ENCODE measurements at regions not wholly inside any gene's neighbourhood (a gene's known extent, or its start where the extent isn't known, plus 50 kb on each side); places are given as distances from the start of the nearest gene placed in this dataset.
"Not testable (repeated sequence)": the region's sequence is repeated elsewhere in the genome, so short reads cannot be mapped to it uniquely, and the experiment has no call there.

DNA sequence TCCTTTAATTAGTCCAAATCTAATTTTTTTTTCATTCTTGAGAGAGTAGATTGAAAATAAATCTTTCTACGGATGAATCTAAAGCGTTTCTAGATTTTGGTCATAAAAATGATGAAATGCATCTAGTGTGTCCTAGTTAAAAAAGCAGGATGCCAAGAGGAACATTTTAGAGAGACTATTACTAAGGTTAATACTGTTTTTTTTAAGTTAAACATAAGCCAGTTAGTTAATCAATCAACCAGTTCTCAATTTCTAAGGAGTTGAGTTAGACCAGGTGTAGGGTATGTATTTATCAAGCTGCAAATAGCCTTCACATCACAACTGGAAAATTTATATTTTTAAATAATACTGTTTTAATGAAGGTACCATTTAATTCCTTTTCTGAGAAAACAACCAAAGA, 679.5 kb upstream of the IGFBP7 start:
- no peak for DNase-seq

DNA sequence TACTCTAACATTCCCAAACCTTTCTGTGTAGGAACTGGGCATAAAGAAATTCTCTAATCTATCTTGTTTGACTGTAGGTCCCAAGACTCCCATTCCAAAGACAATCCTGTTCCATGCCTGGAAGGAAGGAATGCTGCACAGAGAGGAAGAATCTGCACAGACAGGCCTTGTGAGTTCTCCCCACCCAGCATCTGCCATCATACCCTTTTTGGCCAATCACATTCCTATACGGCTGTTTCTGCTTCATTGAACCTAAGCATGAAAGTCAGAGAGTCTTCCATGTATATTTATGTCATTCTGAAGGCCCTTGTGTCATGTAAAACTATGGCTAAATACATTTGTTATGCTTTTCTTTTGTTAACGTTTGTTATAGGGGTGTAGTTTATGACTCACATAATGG, 667.7 kb upstream of the IGFBP7 start:
- DNase-seq = no peak

DNA sequence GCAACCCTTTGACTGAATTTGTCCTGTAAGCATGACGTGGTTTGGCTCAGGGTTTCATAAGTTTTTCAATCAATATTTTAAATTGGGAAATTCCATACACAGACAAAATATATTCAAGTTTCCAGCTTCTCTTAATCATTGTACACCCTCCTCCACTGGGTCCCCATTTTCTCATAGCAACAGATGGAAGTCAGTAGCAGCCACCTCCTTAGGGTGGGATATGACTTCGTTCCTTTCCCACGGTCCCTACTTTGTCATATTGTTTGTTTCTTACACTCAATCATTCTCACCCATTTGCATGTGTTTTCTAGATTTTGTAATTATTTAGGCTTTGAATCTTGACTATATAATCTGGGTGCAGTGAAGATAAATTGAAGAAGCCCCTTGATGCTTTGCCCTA, 664.5 kb upstream of the IGFBP7 start:
- no peak for DNase-seq

DNA sequence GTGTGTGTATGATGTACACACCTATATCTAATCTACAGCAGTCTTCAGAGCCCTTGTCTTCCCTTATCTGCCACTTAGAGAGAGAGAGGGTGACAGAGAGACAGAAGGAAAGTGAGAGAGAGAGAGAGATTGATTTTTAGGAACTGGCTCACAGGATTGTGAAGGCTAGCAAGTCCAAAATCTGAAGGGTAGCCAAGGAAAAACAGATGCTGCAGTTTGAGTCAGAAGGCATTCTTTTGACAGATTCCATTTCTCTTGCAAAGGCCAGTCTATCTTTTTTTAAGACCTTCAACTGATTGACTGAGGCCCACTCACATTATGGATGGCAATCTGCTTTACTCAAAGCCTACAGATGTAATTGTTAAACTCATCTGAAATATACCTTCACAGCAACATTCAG, 664.0 kb upstream of the IGFBP7 start:
- no peak for DNase-seq

DNA sequence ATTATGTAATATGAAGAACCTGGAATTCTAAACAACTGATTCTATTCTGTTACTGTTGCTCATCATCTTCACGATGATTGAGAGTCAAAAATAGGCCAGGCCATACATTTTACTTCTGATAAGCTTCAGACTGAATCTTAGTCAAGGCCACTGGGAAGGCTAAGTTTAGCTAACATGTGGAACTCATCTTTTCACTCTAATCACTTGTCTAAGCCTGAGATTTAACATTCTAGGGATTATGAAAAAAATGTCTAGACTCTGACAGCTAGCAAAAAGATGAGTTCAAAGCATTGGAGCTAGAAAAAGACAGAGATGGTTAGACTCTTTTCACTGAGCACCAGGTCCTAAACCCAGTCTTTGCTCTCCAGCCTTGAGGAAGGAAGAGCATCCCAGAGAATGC, 656.2 kb upstream of the IGFBP7 start:
- DNase-seq = no peak

DNA sequence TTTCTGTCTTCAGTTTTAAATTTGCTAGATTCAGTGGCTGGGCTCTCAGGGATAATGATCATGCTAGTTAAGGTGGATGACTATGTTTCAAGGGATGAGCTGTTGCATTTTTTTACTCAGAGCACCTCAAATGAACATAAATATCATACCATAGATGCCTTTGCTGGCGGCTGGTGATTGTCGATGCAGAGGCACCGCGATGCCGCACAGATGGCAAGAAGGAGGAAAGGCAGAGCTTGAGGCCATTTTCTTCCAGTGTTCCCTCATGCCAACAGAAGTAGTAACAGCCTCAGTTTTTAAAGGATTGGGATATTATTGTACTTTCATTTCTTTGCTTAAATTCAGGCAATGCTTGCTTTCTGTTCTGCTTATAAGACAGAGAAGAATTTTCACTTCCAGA, 654.7 kb upstream of the IGFBP7 start:
- DNase-seq = no peak

DNA sequence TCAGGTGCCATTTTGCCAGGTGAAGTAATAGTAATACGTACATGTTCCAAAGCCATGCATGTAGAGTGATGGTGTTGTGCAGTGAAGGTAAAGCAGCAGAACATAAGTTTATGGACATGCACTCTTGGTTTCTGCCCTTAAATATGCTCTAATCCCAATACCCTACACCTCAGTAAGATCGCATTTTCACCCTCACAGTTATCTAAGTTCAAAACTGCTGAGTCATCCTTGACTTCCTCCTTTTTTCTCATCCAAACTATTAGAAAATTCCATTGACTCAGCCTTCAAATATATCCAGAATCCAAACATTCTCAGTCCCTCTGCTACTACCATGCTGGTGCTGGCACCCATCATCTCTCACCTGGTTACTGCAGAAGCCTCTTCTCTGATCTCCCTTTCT, 652.9 kb upstream of the IGFBP7 start:
- no peak for DNase-seq

DNA sequence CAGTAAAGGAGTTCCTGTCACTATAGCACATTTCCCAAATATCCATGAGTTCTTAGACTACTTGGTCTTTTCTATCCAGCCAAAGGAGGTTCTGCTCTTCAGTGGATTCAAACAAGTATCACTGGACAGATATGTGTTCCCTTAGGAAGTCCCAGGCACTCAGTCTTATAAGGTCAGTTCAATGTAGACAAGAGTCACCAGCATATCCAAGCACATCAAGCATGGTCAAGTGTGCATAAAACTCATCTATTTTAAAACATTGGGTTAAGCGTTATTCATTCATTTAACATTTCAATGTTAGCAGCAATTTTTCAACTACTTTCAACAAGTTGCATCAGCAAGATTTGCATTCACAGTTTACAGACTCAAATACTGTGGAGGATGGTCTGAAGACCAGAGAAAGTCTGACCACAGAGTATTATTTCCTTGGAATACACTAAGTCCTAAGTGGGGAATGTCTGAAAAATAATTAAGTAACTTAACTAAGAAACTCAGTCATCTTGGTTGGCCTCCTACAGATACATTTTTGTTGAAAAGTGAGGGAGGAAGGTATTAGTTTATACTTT, 630.5 kb upstream of the IGFBP7 start:
- no peak for DNase-seq

DNA sequence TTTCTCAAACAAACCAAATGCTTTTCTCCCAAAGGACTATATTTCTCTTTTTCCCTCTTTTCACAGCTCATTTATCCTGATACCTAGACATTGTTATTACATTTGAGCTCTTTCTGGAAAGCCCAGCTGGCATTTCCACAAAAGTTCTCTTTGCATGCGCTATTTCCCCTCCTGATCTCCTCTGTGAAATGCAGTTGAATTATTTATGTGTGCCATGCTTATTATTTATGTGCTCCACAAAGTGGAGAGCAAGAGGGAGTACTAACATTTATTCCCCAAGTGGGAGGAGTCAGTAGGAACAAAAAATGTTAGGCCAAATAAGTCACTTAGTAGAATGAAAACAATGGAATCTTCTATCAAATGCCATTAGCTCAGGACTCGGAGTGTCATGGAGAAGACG, 626.6 kb upstream of the IGFBP7 start:
- DNase-seq = no peak

DNA sequence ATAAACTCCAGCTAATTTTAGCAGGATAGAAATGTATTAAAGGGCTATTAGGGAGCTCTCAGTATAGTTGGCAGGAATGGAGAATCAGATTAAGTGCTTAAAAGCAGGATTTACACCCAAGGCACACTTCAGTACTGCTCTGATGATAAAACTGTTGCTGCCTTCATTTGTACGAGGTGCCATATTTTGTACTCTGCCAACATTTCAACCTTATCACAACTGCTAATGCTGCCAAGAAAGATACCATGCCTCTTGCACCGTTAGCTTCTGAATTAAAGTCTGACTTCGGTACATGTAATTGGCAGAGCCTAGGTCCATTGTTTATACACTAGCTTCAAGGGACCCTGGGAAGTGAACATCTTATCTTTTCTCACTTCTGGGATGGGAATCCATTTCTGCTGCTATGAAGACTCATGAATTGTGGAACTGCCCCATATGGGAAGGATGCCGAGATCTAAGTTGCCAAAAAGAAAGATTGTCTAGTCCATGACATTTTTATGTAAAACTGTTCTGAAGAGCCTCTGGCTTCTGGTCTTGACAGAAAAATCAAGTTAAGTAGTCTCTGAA, 624.0 kb upstream of the IGFBP7 start:
- no peak for DNase-seq

DNA sequence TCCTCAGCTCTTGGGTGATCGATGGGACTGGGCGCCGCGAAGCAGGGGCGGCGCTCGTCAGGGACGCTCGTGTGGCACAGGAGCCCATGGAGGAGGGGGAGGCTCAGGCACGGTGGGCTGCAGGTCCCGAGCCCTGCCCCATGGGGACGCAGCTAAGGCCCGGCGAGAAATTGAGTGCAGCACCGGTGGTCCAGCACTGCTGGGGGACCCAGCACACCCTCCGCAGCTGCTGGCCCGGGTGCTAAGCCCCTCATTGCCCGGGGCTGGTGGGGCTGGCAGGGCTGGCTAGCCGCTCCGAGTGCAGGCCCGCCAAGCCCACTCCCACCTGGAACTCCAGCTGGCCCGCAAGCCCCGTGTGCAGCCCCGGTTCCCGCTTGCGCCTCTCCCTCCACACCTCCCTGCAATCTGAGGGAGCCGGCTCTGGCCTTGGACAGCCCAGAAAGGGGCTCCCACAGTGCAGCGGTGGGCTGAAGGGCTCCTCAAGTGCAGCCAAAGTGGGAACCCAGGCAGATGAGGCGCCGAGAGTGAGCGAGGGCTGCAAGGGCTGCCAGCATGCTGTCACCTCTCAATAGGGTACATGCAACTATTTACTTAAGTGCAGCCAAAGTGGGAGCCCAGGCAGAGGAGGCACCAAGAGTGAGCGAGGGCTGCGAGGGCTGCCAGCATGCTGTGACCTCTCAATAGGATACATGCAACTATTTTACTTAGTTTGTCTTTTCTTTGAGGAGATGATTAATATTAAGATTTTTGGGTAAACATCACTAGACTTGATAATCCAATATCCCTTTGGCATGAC, 619.8 kb upstream of the IGFBP7 start:
- not testable (repeated sequence) for DNase-seq

DNA sequence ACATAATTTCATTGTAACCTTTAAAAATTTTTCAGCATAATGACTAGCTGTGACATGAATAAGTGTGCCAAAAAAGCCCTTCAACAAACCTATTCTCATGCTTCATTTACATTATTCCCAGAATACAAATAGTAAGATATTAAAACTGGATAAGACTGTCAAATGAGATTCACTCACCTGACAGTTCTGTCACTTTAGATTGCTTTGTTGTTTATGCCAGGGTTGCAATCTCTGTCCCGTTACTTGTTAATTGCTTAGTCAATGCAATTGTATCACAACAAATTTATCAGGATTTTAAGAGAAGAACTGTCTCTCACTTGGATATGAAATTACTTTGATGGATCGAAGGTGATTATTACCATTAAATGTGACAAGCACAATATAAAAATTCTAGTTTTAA, 616.0 kb upstream of the IGFBP7 start:
- DNase-seq = no peak

DNA sequence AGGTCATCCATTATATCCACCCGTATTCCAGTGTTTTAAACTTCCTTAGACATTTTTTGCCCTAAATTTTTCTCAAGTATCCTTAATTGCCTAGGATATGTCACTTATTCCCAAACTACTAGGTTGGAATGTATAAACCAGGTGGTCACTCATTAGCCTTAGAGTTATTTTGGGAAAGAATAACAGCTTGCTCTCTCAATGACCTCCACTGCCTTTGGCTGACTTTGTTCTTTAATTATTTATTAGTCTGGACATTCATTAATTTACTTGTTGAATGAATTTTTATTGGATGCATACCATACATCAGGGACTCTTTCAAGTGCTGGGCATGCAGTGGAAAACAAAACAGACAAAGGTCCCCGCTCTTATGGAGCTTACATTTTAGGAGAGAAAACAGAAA, 609.3 kb upstream of the IGFBP7 start:
- no peak for DNase-seq

DNA sequence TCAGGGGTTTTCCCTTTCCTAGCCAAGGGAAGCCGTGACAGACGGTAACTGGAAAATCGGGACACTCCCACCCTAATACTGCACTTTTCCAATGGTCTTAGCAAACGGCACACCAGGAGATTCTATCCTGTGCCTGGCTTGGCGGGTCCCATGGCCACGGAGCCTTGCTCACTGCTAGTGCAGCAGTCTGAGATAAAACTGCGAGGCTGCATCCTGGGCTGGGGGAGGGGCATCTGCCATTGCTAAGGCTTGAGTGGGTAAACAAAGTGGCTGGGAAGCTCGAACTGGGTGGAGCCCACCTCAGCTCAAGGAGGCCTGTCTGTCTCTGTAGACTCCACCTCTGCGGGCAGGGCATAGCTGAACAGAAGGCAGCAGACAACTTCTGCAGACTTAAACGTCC, 604.1 kb upstream of the IGFBP7 start:
- not testable (repeated sequence) for DNase-seq

DNA sequence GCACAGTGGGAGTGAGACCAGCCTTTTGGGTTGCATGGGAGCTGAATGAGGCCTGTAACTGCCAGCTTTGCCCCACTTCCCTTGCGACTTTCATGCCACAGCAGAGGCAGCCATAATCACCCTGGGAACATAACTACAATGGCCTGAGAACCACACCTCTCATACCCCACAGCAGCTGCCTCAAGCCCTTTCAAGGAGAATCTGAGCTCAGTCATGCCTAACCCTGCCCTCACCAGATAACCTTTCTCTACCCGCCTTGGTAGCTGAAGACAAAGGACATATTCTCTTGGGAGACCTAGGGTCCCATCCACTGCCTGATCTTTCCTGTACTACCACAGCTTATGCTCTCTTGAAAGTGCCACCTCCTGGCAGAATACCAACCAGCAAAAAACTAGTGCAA, 599.9 kb upstream of the IGFBP7 start:
- no peak for DNase-seq

DNA sequence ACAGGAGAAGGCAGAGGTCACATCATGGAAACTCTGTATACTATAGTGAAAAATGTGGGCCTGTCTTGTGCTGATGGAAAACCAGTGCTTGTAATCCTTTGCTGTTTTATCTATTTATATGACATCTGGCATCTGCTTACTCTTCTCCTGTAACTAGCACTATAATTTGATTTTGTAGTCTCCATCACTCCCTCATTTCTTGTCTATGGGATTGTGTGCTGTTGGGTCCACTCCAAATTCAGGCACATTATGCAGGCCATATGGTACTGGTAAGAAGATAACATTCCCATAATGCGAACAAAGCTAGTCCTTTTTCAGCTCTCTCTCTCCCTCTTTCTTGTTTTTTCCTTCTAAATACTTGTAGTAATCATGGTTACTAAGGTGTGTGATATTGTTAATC, 581.2 kb upstream of the IGFBP7 start:
- DNase-seq = no peak

DNA sequence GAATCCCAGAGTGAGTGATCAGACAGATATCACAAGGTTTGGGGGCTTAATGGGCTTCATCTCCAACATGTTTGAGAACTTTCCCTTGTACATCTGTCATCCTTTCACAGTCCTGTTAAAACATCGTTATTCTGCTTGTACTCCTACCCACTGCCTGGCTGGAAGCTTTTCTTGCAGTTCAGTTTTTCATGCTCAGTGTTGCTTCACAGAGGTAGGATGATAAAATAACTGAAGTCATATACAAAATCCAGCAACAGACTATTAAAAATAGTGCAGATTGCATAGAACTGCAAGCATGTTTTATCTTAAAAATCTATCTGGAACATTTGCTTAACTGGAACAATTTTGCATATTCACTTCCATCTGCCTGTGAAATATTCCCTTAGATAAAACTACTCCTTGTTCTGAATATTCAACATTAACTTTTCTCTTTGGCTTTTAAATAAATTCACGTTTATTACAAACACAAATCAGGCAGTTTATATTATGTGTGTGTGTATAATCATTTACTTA, 579.6 kb upstream of the IGFBP7 start:
- no peak for DNase-seq

DNA sequence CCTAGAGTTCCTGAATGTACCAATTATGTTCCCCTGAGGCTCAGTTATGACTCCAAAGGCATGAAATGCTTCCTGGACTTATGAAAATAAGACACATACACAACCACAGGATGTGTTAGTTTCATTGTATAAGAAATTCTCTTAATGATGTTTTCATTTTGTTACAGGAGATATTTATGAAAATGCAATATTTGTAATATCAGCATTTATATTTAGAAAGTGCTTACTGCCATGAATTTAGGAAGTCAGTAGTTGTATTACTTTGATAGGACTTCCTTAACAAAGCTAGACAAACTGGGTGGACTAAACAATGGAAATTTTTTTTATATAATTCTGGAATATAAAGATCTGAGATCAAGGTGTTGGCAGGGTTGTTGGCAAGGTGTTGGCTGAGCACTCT, 572.1 kb upstream of the IGFBP7 start:
- DNase-seq = no peak

DNA sequence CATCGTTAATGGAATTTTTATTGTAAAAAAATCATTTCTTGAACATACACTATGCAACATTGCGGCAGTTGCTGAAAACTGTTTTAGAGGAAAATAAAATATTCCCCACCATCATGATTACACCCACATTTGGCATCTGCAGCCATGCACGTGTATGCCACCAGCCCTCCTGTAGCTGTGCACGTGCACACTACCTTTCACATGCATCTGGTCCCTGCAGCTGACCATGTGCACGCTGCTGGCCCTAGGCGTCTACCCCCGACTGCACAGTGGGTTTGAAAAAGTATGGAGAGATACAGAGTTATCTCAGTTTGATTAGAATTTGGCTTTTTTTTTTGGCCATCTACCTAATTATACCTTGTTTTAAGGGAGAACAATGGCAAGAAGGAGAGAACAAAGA, 569.8 kb upstream of the IGFBP7 start:
- DNase-seq = no peak

DNA sequence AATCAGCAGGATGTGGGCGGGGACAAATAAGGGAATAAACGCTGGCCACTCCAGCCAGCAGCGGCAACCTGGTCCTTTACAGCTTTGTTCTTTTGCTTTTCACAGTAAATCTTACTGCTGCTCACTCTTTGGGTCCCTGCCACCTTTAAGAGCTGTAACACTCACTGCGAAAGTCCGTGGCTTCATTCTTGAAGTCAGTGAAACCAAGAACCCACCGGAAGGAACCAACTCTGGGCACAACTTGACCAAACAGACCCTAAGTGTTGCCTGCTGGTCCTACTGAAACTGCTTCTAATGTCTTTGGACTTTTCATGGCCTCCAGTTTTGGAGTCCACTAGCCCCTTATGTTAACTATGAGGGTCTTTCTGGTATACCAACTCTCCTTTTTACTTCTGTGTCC, 566.2 kb upstream of the IGFBP7 start:
- no peak for DNase-seq

DNA sequence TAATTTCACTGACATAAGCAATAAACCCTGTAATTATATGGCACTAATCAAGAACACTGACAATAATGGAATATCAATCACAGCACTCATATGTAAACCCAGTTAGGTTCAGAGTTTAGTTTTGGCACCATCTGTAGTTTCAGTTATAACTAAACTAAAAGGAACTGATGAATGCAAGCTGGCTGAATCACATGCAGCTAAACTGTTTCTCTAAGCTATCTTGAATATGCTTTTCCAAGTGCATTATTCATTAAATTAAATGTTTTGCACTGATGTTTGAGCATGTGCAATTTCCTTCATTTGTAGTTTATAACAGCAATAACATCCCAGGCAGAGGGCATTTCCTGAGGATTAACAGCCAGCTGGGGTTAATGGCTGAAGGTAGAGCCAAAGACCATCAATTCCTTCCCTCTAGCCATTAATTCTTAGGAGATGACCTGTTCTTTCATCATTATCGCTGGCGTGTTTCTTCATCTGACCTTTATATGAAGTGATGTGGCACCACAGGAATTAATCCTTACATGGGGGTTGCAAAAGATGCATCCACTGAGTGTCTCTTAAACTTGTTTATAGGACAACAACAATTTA, 562.8 kb upstream of the IGFBP7 start:
- DNase-seq = no peak

DNA sequence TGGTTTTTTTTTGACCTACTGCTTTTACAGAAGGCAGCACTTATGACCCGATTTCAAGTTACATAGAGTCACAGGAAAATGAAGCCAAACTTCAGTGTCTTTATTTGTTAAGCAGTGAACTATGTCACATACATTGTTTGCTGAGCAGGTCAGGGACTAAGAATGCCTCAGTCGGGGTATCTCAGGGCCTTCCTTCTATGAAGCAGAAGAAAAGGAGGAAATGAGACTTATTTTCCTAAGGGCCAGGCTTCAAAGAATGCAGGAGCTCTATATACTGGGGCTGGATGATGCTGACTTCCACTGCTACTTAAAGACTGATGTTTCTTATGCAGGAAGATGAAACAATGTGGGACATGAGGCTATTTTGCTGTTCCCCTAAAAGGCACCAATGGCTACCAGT, 558.4 kb upstream of the IGFBP7 start:
- DNase-seq = no peak

DNA sequence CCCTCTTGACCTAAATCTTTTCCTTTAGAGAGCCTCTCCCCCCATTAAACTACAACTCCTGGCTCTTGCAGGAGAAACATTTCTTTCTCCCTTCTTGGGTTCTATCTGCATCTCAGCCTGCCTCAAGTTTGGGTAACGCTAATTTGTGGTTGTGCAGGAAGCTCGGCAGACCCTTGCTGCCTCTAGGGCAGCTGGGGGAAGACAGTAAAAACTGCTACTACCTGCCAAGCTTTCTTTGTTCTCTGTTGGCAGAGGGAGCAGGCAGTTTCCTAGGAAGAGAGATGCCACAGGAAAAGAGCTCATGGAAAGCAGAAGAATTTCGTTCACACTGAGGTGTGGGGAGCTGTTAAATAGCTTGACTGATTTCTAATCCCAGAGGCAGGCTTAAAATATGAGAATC, 555.6 kb upstream of the IGFBP7 start:
- DNase-seq = no peak

DNA sequence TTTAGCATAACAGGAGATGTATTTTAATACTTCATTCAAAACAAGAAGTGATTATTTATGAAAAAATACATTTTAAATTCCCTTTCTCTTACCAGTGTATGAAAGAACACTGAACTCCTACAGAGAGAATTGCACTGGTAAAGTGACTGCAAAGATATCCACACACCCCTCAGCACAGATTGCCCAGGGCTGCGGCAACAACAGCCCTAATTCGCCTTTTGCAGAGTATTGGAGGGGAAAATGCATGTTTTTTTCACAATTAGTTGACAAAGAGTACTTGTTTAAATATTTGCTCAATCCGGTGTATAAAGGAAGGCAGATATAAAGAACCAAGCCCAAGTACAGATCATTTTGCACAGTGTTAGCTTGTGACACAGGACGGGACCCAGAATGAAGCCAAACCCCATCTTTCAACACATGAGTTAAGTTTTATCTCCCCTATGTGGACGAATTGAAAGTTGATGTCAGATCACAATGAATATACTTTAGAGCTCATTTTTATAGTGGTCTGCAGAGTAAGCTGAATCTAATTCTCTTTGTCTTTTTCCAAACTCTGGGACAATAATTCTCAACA, 551.4 kb upstream of the IGFBP7 start:
- DNase-seq = no peak

All from activated effector memory CD4-positive, alpha-beta T cell treated with anti-CD3 and anti-CD28 coated beads, Interleukin-2, amount 50 U/mL, for 16 hours (primary cell).